PC-3 (cell line): ENCODE measurements at regions not wholly inside any gene's neighbourhood (a gene's known extent, or its start where the extent isn't known, plus 50 kb on each side); places are given as distances from the start of the nearest gene placed in this dataset.

Experiments
- EZH2 ChIP-seq: fragments of 300-600 bp; sonication (generic); IDR thresholded peaks from one replicate; pipeline ENCODE4 v1.6.1; 2017; ENCODE audit warnings: antibody characterized with exemption, mild to moderate bottlenecking, low read length; ENCODE audit not compliant: unreplicated experiment
- EZH2phosphoT487 ChIP-seq: fragments of 300-600 bp; sonication (generic); IDR thresholded peaks from 2 replicates; pipeline ENCODE4 v1.6.1; 2018; ENCODE audit warnings: mild to moderate bottlenecking, antibody characterized with exemption, low read length, borderline replicate concordance
- TF ChIP-seq, protein P1 (sequence below): fragments of 300-600 bp; sonication (generic); conservative IDR thresholded peaks from 2 replicates; pipeline ENCODE4 v1.5.1; 2017; ENCODE audit warnings: antibody characterized with exemption, low read depth, mild to moderate bottlenecking, low read length

DNA sequence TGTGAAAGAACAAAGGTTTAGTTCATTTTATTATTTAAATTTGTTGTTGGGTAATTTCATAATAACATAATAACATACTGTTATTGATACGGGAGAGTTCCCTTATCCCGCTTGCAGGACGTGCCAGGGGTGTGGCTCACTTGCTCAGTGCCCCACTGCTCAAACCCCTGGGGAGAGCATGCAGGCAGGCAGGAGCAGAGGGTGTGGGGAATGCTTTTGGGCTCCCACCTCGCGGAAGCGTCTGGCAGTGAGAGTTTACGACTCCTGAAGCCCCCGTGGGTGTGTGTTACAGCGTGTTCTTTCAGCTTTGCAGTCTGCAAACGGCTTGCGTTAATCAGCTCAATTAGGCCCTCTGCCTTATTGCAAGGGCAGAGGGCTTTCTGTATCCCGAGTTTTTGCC, 675.9 kb downstream of the SEMA5A start:
- TF ChIP-seq, protein P1, sequence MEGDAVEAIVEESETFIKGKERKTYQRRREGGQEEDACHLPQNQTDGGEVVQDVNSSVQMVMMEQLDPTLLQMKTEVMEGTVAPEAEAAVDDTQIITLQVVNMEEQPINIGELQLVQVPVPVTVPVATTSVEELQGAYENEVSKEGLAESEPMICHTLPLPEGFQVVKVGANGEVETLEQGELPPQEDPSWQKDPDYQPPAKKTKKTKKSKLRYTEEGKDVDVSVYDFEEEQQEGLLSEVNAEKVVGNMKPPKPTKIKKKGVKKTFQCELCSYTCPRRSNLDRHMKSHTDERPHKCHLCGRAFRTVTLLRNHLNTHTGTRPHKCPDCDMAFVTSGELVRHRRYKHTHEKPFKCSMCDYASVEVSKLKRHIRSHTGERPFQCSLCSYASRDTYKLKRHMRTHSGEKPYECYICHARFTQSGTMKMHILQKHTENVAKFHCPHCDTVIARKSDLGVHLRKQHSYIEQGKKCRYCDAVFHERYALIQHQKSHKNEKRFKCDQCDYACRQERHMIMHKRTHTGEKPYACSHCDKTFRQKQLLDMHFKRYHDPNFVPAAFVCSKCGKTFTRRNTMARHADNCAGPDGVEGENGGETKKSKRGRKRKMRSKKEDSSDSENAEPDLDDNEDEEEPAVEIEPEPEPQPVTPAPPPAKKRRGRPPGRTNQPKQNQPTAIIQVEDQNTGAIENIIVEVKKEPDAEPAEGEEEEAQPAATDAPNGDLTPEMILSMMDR: no peak
- TF ChIP-seq EZH2 (no peak), EZH2phosphoT487 (no peak)
